Osteocyte (in vitro differentiated cells): ENCODE measurements at regions not wholly inside any gene's neighbourhood (a gene's known extent, or its start where the extent isn't known, plus 50 kb on each side); places are given as distances from the start of the nearest gene placed in this dataset.

Source experiments
- DNase-seq: peaks from one replicate; pipeline ENCODE4 v3.0.0; 2021; ENCODE audit warnings: mixed read lengths; ENCODE audit not compliant: unreplicated experiment; ENCODE audit errors: extremely low spot score
- H3K27ac Mint-ChIP-seq: one replicate; pipeline ENCODE4 v1.8.0; 2021; ENCODE audit warnings: mild to moderate bottlenecking, mixed read lengths; ENCODE audit not compliant: unreplicated experiment
- H3K27me3 Mint-ChIP-seq: one replicate; pipeline ENCODE4 v1.8.0; 2021; ENCODE audit warnings: mixed read lengths; ENCODE audit not compliant: unreplicated experiment
- H3K36me3 Mint-ChIP-seq: one replicate; pipeline ENCODE4 v1.8.0; 2021; ENCODE audit warnings: mixed read lengths; ENCODE audit not compliant: unreplicated experiment
- H3K4me1 Mint-ChIP-seq: one replicate; pipeline ENCODE4 v1.8.0; 2021; ENCODE audit warnings: mixed read lengths; ENCODE audit not compliant: unreplicated experiment
- H3K4me3 Mint-ChIP-seq: one replicate; pipeline ENCODE4 v1.8.0; 2021; ENCODE audit warnings: mild to moderate bottlenecking, moderate library complexity, mixed read lengths; ENCODE audit not compliant: unreplicated experiment
- H3K9me3 Mint-ChIP-seq: one replicate; pipeline ENCODE4 v1.8.0; 2021; ENCODE audit warnings: mixed read lengths; ENCODE audit not compliant: unreplicated experiment
- CTCF ChIP-seq: fragments of 200-600 bp; sonication (generic); IDR thresholded peaks from 2 replicates; pipeline ENCODE4 v1.5.0; 2021; ENCODE audit warnings: antibody characterized with exemption, mild to moderate bottlenecking, moderate library complexity

GRCh38 chr13:30840515-30840914 is 65.6 kb upstream of the MEDAG start:
- Mint-ChIP-seq H3K9me3 (no peaks in the 10 kb centered on the region), H3K4me3 (no peak overlapping the region), H3K27me3 (peaks cover 6% of the 10 kb centered on the region), H3K27ac (no peak overlapping the region), H3K4me1 (no peaks in the 10 kb centered on the region), H3K36me3 (no peaks in the 10 kb centered on the region)
- TF ChIP-seq CTCF, result no peak
- no peak for DNase-seq

- no peak for TF ChIP-seq CTCF
- H3K9me3 Mint-ChIP-seq, result no peaks in the 10 kb centered on the region
These were observed 64.9 kb upstream of the MEDAG start for GRCh38 chr13:30841154-30841553.

GRCh38 chr13:30843548-30843947 is 62.5 kb upstream of the MEDAG start:
- H3K9me3 Mint-ChIP-seq, result no peaks in the 10 kb centered on the region
- peaks cover 13% of the 10 kb centered on the region for H3K4me1 Mint-ChIP-seq
- H3K27ac Mint-ChIP-seq, result no peak overlapping the region
- TF ChIP-seq CTCF, result no peak
- no peaks in the 10 kb centered on the region for H3K27me3 Mint-ChIP-seq
- DNase-seq, result no peak
- no peak overlapping the region for H3K4me3 Mint-ChIP-seq
- no peaks in the 10 kb centered on the region for H3K36me3 Mint-ChIP-seq

More at GRCh38 chr13:30841154-30841553, 64.9 kb upstream of the MEDAG start:
- no peak for DNase-seq
- Mint-ChIP-seq H3K4me3 (no peak overlapping the region), H3K27me3 (peaks cover 6% of the 10 kb centered on the region), H3K27ac (no peak overlapping the region), H3K4me1 (no peaks in the 10 kb centered on the region), H3K36me3 (no peaks in the 10 kb centered on the region)

GRCh38 chr13:30844548-30845296 is 61.3 kb upstream of the MEDAG start:
- H3K9me3 Mint-ChIP-seq, result no peaks in the 10 kb centered on the region
- no peak overlapping the region for H3K4me3 Mint-ChIP-seq
- H3K36me3 Mint-ChIP-seq, result no peaks in the 10 kb centered on the region
- no peak for TF ChIP-seq CTCF
- no peaks in the 10 kb centered on the region for H3K27me3 Mint-ChIP-seq
- peaks cover 22% of the 10 kb centered on the region for H3K4me1 Mint-ChIP-seq
- H3K27ac Mint-ChIP-seq, result no peak overlapping the region
- DNase-seq, result no peak

- no peak for TF ChIP-seq CTCF
- Mint-ChIP-seq H3K4me1 (peaks cover 23% of the 10 kb centered on the region), H3K4me3 (no peak overlapping the region), H3K27me3 (no peaks in the 10 kb centered on the region), H3K36me3 (no peaks in the 10 kb centered on the region), H3K9me3 (no peaks in the 10 kb centered on the region), H3K27ac (peak overlapping the region; percentile 60)
- DNase-seq, result no peak
These were observed 60.5 kb upstream of the MEDAG start for GRCh38 chr13:30845297-30846214.
